ENCODE measurements at regions not wholly inside any gene's neighbourhood (a gene's known extent, or its start where the extent isn't known, plus 50 kb on each side); places are given as distances from the start of the nearest gene placed in this dataset.

DNA sequence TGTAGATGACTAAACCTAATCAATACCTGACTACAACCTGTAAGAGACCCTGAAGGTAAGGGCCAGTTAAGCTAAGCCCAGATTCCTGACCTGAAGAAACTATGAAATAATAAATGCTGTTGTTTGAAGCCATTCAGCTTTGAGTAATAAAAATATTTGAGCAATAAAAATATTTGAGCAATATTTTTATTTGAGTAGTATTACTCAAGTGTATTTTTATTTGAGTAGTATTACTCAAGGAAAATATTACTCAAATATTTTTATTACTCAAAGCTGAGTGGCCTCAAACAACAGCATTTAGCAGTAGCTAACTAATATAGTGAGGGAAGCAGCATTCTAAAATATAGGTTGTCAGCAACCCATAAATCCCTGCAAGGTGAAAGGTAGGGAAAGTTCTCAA is 143.8 kb upstream of the RARB start:
- TF ChIP-seq, protein P1, sequence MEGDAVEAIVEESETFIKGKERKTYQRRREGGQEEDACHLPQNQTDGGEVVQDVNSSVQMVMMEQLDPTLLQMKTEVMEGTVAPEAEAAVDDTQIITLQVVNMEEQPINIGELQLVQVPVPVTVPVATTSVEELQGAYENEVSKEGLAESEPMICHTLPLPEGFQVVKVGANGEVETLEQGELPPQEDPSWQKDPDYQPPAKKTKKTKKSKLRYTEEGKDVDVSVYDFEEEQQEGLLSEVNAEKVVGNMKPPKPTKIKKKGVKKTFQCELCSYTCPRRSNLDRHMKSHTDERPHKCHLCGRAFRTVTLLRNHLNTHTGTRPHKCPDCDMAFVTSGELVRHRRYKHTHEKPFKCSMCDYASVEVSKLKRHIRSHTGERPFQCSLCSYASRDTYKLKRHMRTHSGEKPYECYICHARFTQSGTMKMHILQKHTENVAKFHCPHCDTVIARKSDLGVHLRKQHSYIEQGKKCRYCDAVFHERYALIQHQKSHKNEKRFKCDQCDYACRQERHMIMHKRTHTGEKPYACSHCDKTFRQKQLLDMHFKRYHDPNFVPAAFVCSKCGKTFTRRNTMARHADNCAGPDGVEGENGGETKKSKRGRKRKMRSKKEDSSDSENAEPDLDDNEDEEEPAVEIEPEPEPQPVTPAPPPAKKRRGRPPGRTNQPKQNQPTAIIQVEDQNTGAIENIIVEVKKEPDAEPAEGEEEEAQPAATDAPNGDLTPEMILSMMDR (IDR thresholded peaks at IDR 0.05; ENCODE audit: borderline replicate concordance, insufficient read depth, low read depth, low read length) = no peak
- no peak overlapping the region for H3K4me3 ChIP-seq (ENCODE audit: low read depth, low read length)

DNA sequence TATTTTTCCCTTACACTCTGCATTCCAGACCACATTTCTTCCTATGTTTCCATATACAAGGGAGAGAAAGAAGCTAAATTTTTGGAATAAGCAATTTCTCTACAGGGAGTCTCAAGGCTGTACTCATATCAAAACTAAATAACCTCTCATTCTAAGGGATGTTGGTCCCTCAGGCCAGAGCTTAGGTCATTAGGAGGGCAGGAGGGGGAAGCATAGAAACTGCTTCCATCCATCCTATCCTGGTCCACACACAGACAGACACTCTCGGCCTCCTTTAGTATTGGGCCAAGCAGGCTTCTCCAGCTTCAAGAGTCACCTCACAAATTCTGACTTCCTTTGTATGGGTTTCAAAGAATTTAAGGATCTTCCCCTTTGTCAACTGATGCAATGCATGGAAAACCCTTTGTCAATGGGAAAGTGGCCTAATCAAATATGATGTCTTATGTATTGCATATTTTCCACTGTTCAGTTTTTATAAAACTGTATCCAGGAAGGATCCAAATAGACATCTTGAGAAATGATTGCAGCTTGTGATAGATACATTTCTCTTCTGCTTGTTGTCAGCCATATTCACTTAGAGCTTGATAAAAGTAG is 140.7 kb upstream of the RARB start:
- TF ChIP-seq, protein P1 (IDR thresholded peaks at IDR 0.05; ENCODE audit: borderline replicate concordance, insufficient read depth, low read depth, low read length) = no peak

DNA sequence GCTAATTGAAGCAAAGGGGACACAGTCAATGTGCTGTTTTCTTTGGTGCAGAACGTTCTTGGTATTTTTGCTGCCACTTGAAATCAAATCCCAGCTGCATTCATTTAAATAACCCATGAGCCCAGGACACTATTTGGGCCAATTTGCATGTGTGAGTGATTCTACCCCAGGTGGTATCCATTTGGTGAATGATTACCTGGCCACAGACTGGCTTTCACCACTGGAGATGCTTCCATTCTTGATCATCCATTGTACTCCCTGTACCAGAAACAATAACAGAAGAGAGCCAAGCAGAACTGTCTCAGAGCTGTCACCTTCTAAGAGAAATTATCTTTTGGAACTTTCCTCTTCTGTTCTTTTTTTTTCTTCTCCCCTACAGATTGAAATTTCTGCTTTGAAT is 139.7 kb upstream of the RARB start:
- H3K4me3 ChIP-seq (ENCODE audit: low read depth, low read length) = no peak overlapping the region
- TF ChIP-seq, protein P1 (IDR thresholded peaks at IDR 0.05; ENCODE audit: borderline replicate concordance, insufficient read depth, low read depth, low read length) = no peak

More for the DNA sequence above, 140.7 kb upstream of the RARB start:
- no peak overlapping the region for H3K4me3 ChIP-seq (ENCODE audit: low read depth, low read length)

DNA sequence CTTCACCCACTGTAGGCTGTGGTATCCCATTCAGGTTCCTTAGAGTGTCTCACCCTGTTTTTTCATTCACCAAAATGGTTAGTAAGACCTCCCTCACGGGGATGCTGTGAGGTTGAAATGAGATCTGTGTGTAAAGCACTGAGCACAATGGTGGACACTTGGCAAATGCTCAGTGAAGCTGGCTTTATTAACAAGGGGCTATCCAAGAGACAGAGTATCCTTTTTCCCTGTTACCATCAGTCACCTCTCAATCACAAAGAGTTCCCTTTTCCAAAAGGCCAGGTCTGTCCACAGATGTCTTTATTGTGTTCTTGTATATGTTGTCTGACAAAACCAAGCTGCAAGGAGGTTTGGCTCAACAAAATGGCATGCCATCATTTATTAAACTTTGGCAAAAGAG is 138.9 kb upstream of the RARB start:
- H3K4me3 ChIP-seq (ENCODE audit: low read depth, low read length) = no peak overlapping the region
- TF ChIP-seq, protein P1 (IDR thresholded peaks at IDR 0.05; ENCODE audit: borderline replicate concordance, insufficient read depth, low read depth, low read length) = no peak

DNA sequence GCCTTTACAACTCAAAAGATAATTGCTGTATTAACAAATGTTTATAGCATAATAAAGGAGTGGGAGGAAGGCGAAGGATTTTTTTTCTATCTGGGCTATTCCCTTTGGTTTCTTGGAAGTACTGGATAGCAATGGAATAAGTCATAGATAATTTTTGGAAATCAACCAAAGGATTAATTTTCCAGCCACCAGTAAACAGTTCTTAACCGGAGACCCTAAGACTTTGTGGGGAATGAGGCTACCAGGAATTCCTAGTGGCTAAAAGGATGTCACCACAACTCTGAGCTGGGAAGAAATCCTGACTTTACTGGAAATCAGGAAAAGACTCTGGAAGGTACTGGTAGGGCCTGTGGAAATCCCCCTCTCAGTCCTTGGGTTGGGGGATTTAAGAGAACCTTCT is 138.4 kb upstream of the RARB start:
- H3K4me3 ChIP-seq (ENCODE audit: low read depth, low read length) = no peak overlapping the region
- TF ChIP-seq, protein P1 (IDR thresholded peaks at IDR 0.05; ENCODE audit: borderline replicate concordance, insufficient read depth, low read depth, low read length) = no peak

DNA sequence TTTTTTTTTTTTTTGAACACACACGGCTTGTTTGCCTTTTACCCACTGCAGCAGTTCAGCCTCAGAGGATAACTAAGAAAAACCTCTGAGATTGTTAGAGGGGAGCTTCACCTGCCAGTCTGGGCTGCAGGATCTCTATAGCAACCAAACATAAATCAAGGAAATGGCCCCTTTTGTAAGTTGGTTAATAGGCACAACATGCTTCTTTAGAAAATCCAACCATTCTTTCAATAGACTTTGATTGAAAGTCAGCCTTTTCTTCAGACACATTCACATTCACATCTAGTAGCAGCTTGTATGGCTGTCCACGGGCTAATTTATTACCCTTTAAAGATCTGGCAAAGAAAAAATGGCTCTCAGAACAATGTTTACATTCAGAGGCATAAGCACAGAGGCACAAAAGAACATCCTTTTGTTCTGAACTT is 136.6 kb upstream of the RARB start:
- no peak overlapping the region for H3K4me3 ChIP-seq (ENCODE audit: low read depth, low read length)
- TF ChIP-seq, protein P1 (IDR thresholded peaks at IDR 0.05; ENCODE audit: borderline replicate concordance, insufficient read depth, low read depth, low read length) = no peak

DNA sequence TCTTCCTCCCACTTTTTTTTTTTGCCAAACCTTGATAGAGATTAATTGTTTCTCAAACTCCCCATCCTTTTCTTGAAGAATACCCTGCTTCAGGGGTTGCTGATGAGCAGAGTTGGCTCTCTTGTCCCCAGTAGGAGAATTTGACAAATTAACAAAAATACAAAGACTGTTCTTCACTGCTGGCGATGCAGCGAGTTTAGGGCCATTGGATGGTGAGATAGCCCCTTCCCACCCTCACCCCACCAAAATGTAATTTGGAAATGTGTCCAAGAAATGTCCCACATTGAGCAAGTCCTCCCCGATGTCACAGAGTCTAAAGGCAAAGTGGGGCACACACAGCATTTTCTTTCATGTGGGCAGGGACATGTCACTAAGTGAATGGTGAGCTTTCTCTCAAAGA is 136.0 kb upstream of the RARB start:
- TF ChIP-seq, protein P1 (IDR thresholded peaks at IDR 0.05; ENCODE audit: borderline replicate concordance, insufficient read depth, low read depth, low read length) = no peak
- H3K4me3 ChIP-seq (ENCODE audit: low read depth, low read length) = no peak overlapping the region
